Mononuclear cell (primary cell): ENCODE measurements at regions not wholly inside any gene's neighbourhood (a gene's known extent, or its start where the extent isn't known, plus 50 kb on each side); places are given as distances from the start of the nearest gene placed in this dataset.

ENCODE experiments used
- H3K27me3 ChIP-seq: 2 replicates; pipeline ENCODE4 v1.6.0; 2011; ENCODE audit warnings: low read length, control low read depth; ENCODE audit not compliant: insufficient read depth
- H3K4me1 ChIP-seq: 2 replicates; pipeline ENCODE4 v1.5.1; 2011; ENCODE audit warnings: mild to moderate bottlenecking, low read length, control low read depth; ENCODE audit not compliant: insufficient read depth
- H3K4me3 ChIP-seq: 2 replicates; pipeline ENCODE4 v1.5.1; 2011; ENCODE audit warnings: mild to moderate bottlenecking, low read length, moderate library complexity
- H3K9me3 ChIP-seq: 2 replicates; pipeline ENCODE4 v1.5.1; 2011; ENCODE audit warnings: low read depth, mild to moderate bottlenecking, control low read depth, low read length

- Histone ChIP-seq H3K4me3 (no peak overlapping the region), H3K4me1 (no peaks in the 10 kb centered on the region), H3K9me3 (no peaks in the 10 kb centered on the region), H3K27me3 (no peaks in the 10 kb centered on the region)
These were observed 182.4 kb upstream of the DPT start for GRCh38 chr1:168911370-168911769.

DNA sequence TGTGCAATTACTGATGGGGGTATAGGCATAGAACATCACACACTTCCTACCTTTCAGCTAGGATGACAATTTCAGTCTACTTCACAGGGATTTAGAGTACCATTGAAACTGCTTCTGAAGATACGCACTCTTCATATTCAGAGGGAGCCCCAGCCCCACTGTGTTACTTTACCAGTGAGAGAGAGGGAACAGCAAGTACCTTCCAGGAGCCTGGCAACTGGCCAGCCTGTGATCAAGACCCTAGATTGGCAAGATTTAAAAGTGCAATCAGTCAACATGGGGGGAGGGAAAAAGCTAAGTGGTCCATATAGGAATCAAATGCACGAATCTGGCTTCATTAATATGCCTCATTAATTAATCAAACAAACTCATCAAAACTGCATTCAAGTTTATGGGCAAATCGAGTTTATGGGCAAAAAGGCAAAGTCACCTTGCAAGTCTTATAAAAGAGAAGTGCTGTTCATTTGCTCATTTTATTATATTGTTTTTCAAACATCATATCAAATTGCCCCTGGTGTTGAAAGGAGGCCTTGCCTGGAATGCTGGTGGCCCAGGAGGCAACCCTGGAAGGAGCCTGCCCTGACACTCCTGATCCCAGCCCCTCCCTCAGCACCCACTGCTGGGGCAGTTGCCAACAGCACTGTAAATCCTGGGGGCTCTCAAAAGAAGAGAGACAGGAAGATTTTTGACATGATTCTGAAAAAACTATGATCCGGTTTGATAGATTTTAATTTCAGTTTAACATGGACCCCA lies 184.9 kb upstream of the DPT start:
- Histone ChIP-seq H3K4me1 (no peaks in the 10 kb centered on the region), H3K4me3 (no peak overlapping the region), H3K27me3 (no peaks in the 10 kb centered on the region)

GRCh38 chr1:168917309-168917708 lies 188.3 kb upstream of the DPT start:
- Histone ChIP-seq H3K9me3 (no peaks in the 10 kb centered on the region), H3K4me1 (no peaks in the 10 kb centered on the region), H3K4me3 (no peak overlapping the region), H3K27me3 (no peaks in the 10 kb centered on the region)

More for the DNA sequence above, 184.9 kb upstream of the DPT start:
- no peaks in the 10 kb centered on the region for H3K9me3 ChIP-seq

GRCh38 chr1:168917796-168918195 lies 188.7 kb upstream of the ATP1B1 start:
- no peaks in the 10 kb centered on the region for H3K4me1 ChIP-seq
- no peak overlapping the region for H3K4me3 ChIP-seq
- no peaks in the 10 kb centered on the region for H3K27me3 ChIP-seq
- no peaks in the 10 kb centered on the region for H3K9me3 ChIP-seq

DNA sequence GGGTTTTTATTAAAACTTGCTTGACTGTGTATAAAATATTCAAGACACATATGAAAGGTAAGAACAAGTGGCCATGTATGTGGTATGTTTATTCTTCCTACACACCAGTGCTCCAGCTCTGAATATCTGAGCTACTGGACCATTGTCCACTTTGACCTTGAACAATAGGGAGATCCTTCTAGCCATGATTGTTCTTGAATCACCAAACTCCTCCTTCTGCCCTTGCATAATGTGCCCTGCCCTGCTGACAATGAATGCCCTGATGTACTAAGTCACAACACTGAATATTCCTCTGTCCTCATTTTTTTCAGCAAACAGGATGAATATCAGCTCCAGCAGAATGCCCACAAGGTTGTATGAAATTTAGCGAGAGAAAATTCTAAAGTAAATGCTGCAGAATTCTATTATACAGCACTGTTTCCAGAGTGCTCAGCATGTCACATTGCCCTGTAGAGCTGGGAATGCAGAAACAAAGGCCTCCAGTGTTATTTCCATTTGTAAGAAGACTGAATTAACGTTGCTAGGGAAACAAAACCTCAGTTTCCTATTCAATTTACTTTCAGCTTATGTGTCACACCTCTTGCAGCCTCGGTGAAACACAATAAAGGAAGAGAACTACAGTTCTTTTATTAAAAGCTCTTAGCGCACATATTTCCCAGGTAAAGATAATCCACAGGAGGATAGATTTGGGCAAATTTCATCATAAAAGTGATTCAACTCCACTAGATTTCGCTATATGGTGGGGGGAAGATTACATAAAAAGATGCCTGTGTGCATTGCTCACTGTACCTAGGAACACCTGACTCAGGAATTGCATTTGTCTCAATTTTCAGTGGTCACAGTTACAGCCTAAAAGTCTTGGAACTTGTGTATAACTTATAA lies 187.4 kb upstream of the ATP1B1 start:
- Histone ChIP-seq H3K4me1 (no peaks in the 10 kb centered on the region), H3K27me3 (no peaks in the 10 kb centered on the region), H3K4me3 (no peak overlapping the region), H3K9me3 (no peaks in the 10 kb centered on the region)

- Histone ChIP-seq H3K27me3 (no peaks in the 10 kb centered on the region), H3K4me1 (no peaks in the 10 kb centered on the region), H3K4me3 (no peak overlapping the region), H3K9me3 (no peaks in the 10 kb centered on the region)
These were observed 185.9 kb upstream of the ATP1B1 start for GRCh38 chr1:168920456-168921094.

GRCh38 chr1:168921629-168922028 lies 184.9 kb upstream of the ATP1B1 start:
- H3K27me3 ChIP-seq = no peaks in the 10 kb centered on the region
- H3K4me3 ChIP-seq = no peak overlapping the region
- H3K9me3 ChIP-seq = no peaks in the 10 kb centered on the region
- H3K4me1 ChIP-seq = no peaks in the 10 kb centered on the region

GRCh38 chr1:168923521-168924136 lies 182.9 kb upstream of the ATP1B1 start:
- no peak overlapping the region for H3K4me3 ChIP-seq
- no peaks in the 10 kb centered on the region for H3K27me3 ChIP-seq
- no peaks in the 10 kb centered on the region for H3K4me1 ChIP-seq
- H3K9me3 ChIP-seq = no peaks in the 10 kb centered on the region

DNA sequence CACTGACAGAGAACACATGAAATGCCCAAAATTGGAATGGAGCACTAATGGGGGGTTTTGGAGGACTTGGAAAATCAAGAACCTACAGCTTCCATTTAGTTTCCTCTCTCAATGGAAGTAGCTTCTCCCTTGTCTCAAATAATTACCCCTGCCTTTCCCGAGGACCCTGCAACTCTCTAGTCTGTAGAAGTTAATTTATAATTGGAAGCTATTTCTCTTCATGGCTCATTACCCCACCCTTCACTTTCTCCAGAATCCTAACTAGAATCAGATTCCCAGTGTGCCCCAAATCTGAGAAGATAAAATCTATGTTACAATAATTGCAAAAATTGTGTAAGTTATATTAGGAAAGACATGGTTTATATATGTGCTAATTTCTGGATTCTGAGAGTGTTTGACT lies 181.5 kb upstream of the ATP1B1 start:
- Histone ChIP-seq H3K4me1 (no peaks in the 10 kb centered on the region), H3K4me3 (no peak overlapping the region), H3K9me3 (no peaks in the 10 kb centered on the region), H3K27me3 (no peaks in the 10 kb centered on the region)

DNA sequence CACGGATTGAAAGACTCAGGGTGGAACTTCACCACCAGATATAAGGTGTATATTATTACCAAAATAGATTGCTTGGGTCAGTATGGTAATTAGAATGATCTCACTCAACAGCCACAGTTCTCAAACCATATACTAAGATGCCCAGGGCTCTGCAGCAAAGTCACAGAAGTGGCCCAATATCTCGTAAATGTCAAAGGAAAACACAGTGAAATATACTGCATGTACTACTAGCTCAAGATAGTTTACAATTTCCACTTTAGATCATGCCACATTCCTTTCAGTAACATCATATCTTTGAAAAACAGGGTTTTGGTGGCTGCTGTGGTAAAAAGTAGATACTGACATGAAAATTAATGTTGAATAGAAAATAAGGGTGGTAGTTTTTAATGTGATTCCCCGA lies 180.3 kb upstream of the ATP1B1 start:
- Histone ChIP-seq H3K4me1 (no peaks in the 10 kb centered on the region), H3K27me3 (no peaks in the 10 kb centered on the region), H3K9me3 (no peaks in the 10 kb centered on the region), H3K4me3 (no peak overlapping the region)

DNA sequence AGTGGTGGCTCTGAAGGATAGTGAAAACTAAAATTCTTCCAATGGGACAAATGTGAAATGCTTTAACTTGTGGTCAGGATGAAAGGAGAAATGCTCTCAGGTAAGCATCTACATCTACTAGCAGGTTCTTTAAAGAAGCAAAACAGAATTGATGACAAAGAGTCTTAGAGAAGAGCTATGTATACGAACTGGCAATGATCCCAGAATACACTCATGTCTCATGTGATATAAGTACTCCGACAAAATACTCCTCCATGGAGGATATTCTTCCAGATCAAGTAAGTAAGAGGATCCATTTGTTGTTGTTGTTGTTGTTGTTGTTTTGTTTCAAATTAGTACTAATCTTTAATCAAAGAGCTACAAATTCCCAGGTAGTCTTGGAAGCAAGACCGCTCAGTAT lies 174.0 kb upstream of the ATP1B1 start:
- Histone ChIP-seq H3K27me3 (no peaks in the 10 kb centered on the region), H3K4me3 (no peak overlapping the region), H3K4me1 (no peaks in the 10 kb centered on the region), H3K9me3 (no peaks in the 10 kb centered on the region)

DNA sequence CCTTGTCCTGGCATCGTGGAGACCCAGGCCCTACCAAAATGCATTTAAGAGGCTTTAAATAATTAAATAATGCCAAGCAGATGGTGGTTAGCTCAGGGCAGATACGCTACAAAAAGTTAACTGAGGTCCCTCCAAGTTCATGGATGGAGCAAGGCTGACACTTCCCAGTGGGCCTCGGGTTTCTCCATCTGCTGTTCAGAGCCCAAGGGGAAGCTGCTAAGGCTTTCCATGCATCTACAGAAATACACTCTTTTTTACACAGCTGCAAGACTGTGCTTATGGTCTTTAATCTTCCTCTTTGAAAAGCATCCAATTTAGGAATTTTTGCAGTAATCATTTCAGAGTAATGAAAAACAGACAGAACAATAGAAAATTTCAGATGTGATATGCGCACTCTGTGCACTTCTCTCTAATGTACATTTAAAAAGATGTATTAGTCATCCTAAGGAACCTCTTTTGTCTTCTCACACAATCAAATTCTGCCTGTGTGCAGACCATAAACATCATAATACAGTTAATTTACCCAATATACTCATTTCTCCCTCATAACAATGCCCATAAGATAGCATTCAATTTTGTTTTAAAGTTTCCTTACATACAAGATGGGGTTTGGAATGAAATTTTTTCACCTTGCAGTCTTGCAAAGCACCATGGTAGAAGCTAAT lies 173.2 kb upstream of the ATP1B1 start:
- H3K4me3 ChIP-seq = no peak overlapping the region
- no peaks in the 10 kb centered on the region for H3K27me3 ChIP-seq
- H3K9me3 ChIP-seq = no peaks in the 10 kb centered on the region
- no peaks in the 10 kb centered on the region for H3K4me1 ChIP-seq

DNA sequence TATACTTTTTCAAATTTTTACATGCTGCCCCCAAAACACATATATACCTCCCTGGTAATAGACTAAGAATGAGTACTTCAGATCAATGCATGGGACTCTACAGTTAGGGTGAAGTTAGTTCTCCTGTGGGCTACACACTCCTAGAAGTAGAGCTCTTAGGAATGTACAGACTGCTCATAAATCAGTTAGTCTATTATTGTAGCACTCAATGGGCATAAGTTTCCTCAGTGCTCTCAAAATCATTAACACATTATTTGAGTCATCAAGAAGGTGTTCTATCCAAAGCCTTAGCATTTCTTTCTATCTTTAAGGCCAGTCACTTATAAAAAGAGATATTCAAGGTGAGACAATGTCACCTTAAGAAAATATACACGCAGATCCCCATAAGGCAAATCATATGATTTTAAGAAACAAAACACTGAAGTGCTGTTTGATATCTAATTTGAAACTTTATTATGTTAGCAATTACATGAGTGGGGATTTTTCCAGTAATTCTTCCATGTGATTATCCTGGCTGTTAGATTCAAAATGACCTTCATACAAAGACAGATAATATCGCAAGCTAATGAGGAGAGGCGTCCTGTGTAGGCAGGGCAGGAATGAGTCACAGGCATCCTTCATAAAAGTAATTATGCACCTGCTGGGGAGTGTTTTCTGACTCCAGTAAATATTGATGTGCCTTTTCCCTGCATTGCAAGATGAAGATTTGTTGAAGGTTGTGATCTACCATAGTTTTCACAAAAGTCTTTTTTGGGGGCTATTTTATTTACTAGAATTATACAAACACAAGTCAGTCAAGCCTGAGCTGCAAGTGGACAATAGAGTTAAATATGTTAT lies 167.2 kb upstream of the ATP1B1 start:
- no peaks in the 10 kb centered on the region for H3K9me3 ChIP-seq
- H3K4me1 ChIP-seq = no peaks in the 10 kb centered on the region
- no peak overlapping the region for H3K4me3 ChIP-seq

DNA sequence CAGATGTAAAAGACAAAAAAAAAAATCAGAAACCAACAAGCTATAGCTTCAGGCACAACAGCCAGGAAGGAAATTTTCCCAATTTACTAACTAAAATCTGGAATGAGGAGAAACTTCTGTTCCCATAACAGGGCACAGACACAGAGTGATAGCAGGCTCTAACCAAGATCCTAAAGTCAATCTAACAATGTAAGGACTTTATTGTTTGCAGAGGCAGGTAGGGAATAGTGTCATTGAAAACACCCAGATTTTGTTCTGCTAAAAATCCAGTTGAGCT lies 166.6 kb upstream of the ATP1B1 start:
- Histone ChIP-seq H3K27me3 (peaks cover 3% of the 10 kb centered on the region), H3K4me3 (no peak overlapping the region), H3K4me1 (no peaks in the 10 kb centered on the region), H3K9me3 (no peaks in the 10 kb centered on the region)

More for the DNA sequence above, 167.2 kb upstream of the ATP1B1 start:
- peaks cover 3% of the 10 kb centered on the region for H3K27me3 ChIP-seq
